A549 (cell line): ENCODE measurements at regions not wholly inside any gene's neighbourhood (a gene's known extent, or its start where the extent isn't known, plus 50 kb on each side); places are given as distances from the start of the nearest gene placed in this dataset.

Experiments
- CEBPB ChIP-seq, 2 experiments: fragments of >200 bp in 1 of 2; sonication (Bioruptor Twin) in 1 of 2; formaldehyde crosslinking in 1 of 2; IDR thresholded peaks; 2 replicates each; pipeline ENCODE4 v1.6.1; 2012 to 2016
- CTCF ChIP-seq: fragments of >200 bp; sonication (Bioruptor Twin); formaldehyde crosslinking; IDR thresholded peaks from 3 replicates; pipeline ENCODE4 v1.5.1; 2016
- EHMT2 ChIP-seq: fragments of 200-600 bp; sonication (generic); IDR thresholded peaks from 2 replicates; pipeline ENCODE4 v1.6.1; 2016; ENCODE audit warnings: antibody characterized with exemption, low read depth, mild to moderate bottlenecking, moderate library complexity
- ELK1 ChIP-seq: fragments of 150-350 bp; IDR thresholded peaks from 2 replicates; pipeline ENCODE4 v1.6.1; 2014; ENCODE audit warnings: low read depth, mild to moderate bottlenecking, low read length
- ESRRA ChIP-seq: fragments of 150-350 bp; IDR thresholded peaks from 2 replicates; pipeline ENCODE4 v1.6.1; 2014; ENCODE audit warnings: mild to moderate bottlenecking, low read length, borderline replicate concordance
- MAFK ChIP-seq: fragments of 450-650 bp; IDR thresholded peaks from 2 replicates; pipeline ENCODE4 v1.6.1; 2014; ENCODE audit not compliant: partially characterized antibody
- MAX ChIP-seq: IDR thresholded peaks from 2 replicates; pipeline ENCODE4 v1.6.1; 2012
- REST ChIP-seq: fragments of 200-600 bp; sonication (generic); IDR thresholded peaks from 2 replicates; pipeline ENCODE4 v1.6.1; 2016; ENCODE audit warnings: antibody characterized with exemption, mild to moderate bottlenecking, moderate library complexity
- RFX5 ChIP-seq: fragments of 450-650 bp; IDR thresholded peaks from 2 replicates; pipeline ENCODE4 v1.7.1; 2014; ENCODE audit warnings: antibody characterized with exemption, mild to moderate bottlenecking, moderate library complexity
- SMC3 ChIP-seq: fragments of >200 bp; sonication (Bioruptor Twin); formaldehyde crosslinking; IDR thresholded peaks from 3 replicates; pipeline ENCODE4 v1.6.1; 2018; ENCODE audit warnings: inconsistent platforms
- TP53 ChIP-seq: fragments of 250-450 bp; sonication (Bioruptor Pico); IDR thresholded peaks from 2 replicates; pipeline ENCODE4 v1.5.0; 2021; ENCODE audit warnings: mild to moderate bottlenecking, moderate library complexity
- USF2 ChIP-seq: fragments of 450-650 bp; IDR thresholded peaks from 2 replicates; pipeline ENCODE4 v1.6.1; 2014; ENCODE audit warnings: antibody characterized with exemption

GRCh38 chr3:28013864-28014473 lies 227.4 kb upstream of the CMC1 start:
- TF ChIP-seq SMC3 (no peak), CTCF (no peak), REST (no peak), TP53 (CRISPR knock-in tag) (no peak), USF2 (no peak), EHMT2 (no peak), CEBPB (IDR thresholded peaks at IDR 0.05) (no peak), MAX (no peak), ESRRA (no peak), MAFK (no peak), ELK1 (no peak), RFX5 (no peak)
